Endothelial cell of umbilical vein (primary cell): ENCODE measurements at regions not wholly inside any gene's neighbourhood (a gene's known extent, or its start where the extent isn't known, plus 50 kb on each side); places are given as distances from the start of the nearest gene placed in this dataset.

Experiments used
- CTCF ChIP-seq, 2 donors: IDR thresholded peaks; 1 replicate in 1 of 2; 2 replicates in 1 of 2; pipeline ENCODE4 v1.5.1; 2011; ENCODE audit warnings: low read length in 2 of 2, mild to moderate bottlenecking in 2 of 2, moderate library complexity in 2 of 2, control low read depth in 1 of 2, inconsistent platforms in 1 of 2, low read depth in 1 of 2; ENCODE audit not compliant: insufficient read depth in 1 of 2; ENCODE audit errors: extremely low read depth in 1 of 2
- EZH2 ChIP-seq: IDR thresholded peaks from 2 replicates; pipeline ENCODE4 v1.6.1; 2012; ENCODE audit warnings: borderline replicate concordance, low read depth, mild to moderate bottlenecking, moderate library complexity, low read length, inconsistent platforms; ENCODE audit not compliant: severe bottlenecking
- FOS ChIP-seq: IDR thresholded peaks from 2 replicates; pipeline ENCODE4 v1.6.1; 2011; ENCODE audit warnings: mild to moderate bottlenecking, low read length, moderate library complexity, borderline replicate concordance; ENCODE audit not compliant: insufficient read depth
- GATA2 ChIP-seq: IDR thresholded peaks from 2 replicates; pipeline ENCODE4 v1.7.0; 2011; ENCODE audit warnings: low read depth, mild to moderate bottlenecking, moderate library complexity, mixed read lengths, low read length; ENCODE audit not compliant: insufficient read length, insufficient read depth
- JUN ChIP-seq: IDR thresholded peaks from 2 replicates; pipeline ENCODE4 v1.6.1; 2011; ENCODE audit warnings: borderline replicate concordance, low read depth; ENCODE audit not compliant: insufficient read length, insufficient read depth
- MAX ChIP-seq: IDR thresholded peaks from 2 replicates; pipeline ENCODE4 v1.6.1; 2011; ENCODE audit not compliant: insufficient read depth, insufficient read length
- MYC ChIP-seq: IDR thresholded peaks from one replicate; pipeline ENCODE4 v1.6.1; 2011; ENCODE audit warnings: mild to moderate bottlenecking, low read depth, low read length
- POLR2A ChIP-seq: IDR thresholded peaks from 2 replicates; pipeline ENCODE4 v1.6.1; 2012; ENCODE audit warnings: low read depth, mild to moderate bottlenecking, control low read depth, low read length
- POLR2AphosphoS5 ChIP-seq: IDR thresholded peaks from 2 replicates; pipeline ENCODE4 v1.6.1; 2012; ENCODE audit warnings: low read depth, mild to moderate bottlenecking, control low read depth, low read length, moderate library complexity; ENCODE audit not compliant: insufficient read depth

GRCh38 chr15:85314633-85315032 is 65.8 kb upstream of the AKAP13 start:
- TF ChIP-seq POLR2A (no peak), MAX (no peak), GATA2 (no peak), CTCF (IDR thresholded peaks at IDR 0.05; ENCODE audit: extremely low read depth in 1 of 2, insufficient read depth in 1 of 2, low read depth in 1 of 2, low read length in 2 of 2) (no peak), POLR2AphosphoS5 (no peak), EZH2 (no peak), MYC (no peak), JUN (no peak), FOS (no peak)
